MCF 10A (cell line): ENCODE measurements at regions not wholly inside any gene's neighbourhood (a gene's known extent, or its start where the extent isn't known, plus 50 kb on each side); places are given as distances from the start of the nearest gene placed in this dataset.

Source experiments
- BruUV-seq: library from RNA; stranded (reverse); fragments of 400-500 nt; replicated peaks from 2 replicates; lab custom pipeline; 2021; lab: Mats Ljungman, UMichigan
- CTCF ChIA-PET: fragments of 300-600 bp; sonication (Branson Sonifier 250); formaldehyde crosslinking; extraction: SDS; loops from one replicate; lab custom pipeline; 2021; ENCODE audit warnings: antibody characterized with exemption, inconsistent platforms; lab: Yijun Ruan, JAX
- POLR2A ChIA-PET: fragments of 300-600, 350-650 bp; sonication (Branson Sonifier 250); formaldehyde crosslinking; extraction: SDS; loops from one replicate; lab custom pipeline; 2020; ENCODE audit warnings: antibody characterized with exemption, inconsistent platforms; lab: Yijun Ruan, JAX
- DNase-seq: peaks from one replicate; pipeline ENCODE4 v3.0.0-alpha.2; 2018; ENCODE audit not compliant: unreplicated experiment
- H3K27ac Mint-ChIP-seq: one replicate; pipeline ENCODE4 v1.8.0; 2022; ENCODE audit warnings: mild to moderate bottlenecking, low read depth, mixed read lengths; ENCODE audit not compliant: unreplicated experiment
- H3K27me3 Mint-ChIP-seq: one replicate; pipeline ENCODE4 v1.8.0; 2022; ENCODE audit warnings: mixed read lengths; ENCODE audit not compliant: insufficient read depth, unreplicated experiment
- H3K36me3 Mint-ChIP-seq: one replicate; pipeline ENCODE4 v1.8.0; 2022; ENCODE audit warnings: mild to moderate bottlenecking, moderate library complexity, mixed read lengths; ENCODE audit not compliant: insufficient read depth, unreplicated experiment
- H3K4me1 Mint-ChIP-seq: one replicate; pipeline ENCODE4 v1.8.0; 2022; ENCODE audit warnings: mixed read lengths; ENCODE audit not compliant: insufficient read depth, unreplicated experiment
- H3K4me3 Mint-ChIP-seq: one replicate; pipeline ENCODE4 v1.8.0; 2022; ENCODE audit warnings: mild to moderate bottlenecking, moderate library complexity, mixed read lengths; ENCODE audit not compliant: unreplicated experiment
- H3K9me3 Mint-ChIP-seq: one replicate; pipeline ENCODE4 v1.8.0; 2022; ENCODE audit warnings: mixed read lengths; ENCODE audit not compliant: unreplicated experiment
- CTCF ChIP-seq: fragments of 200-600 bp; IDR thresholded peaks from one replicate; pipeline ENCODE4 v1.8.0; 2022; ENCODE audit warnings: antibody characterized with exemption, mild to moderate bottlenecking; ENCODE audit not compliant: unreplicated experiment
- intact Hi-C: fragments of 100-400 bp; cut with micrococcal nuclease; formaldehyde crosslinking; loops from 2 replicates; pipeline ENCODE4 v1.14.1; 2022

GRCh38 chr10:80896959-80897358, 359.3 kb downstream of the SH2D4B start:
- ChIA-PET POLR2A (no interaction called here), CTCF (interaction anchor here (0.6 to 2.3 kb wide), 3 partner anchors 18 to 93 kb away, joined by 3 to 7 read pairs (median 5); no protein-coding TSS in a partner anchor)
- Mint-ChIP-seq H3K4me3 (no peak overlapping the region), H3K27ac (no peak overlapping the region), H3K27me3 (peaks cover 30% of the 10 kb centered on the region), H3K4me1 (no peaks in the 10 kb centered on the region), H3K9me3 (no peaks in the 10 kb centered on the region), H3K36me3 (no peaks in the 10 kb centered on the region)
- intact Hi-C loops = no loop called here
- no peak for TF ChIP-seq CTCF
- BruUV-seq = no TSS peak
- DNase-seq = peak; percentile 5

GRCh38 chr10:80900661-80901060, 363.0 kb downstream of the SH2D4B start:
- BruUV-seq = no TSS peak
- Mint-ChIP-seq H3K9me3 (no peaks in the 10 kb centered on the region), H3K36me3 (no peaks in the 10 kb centered on the region), H3K27ac (no peak overlapping the region), H3K27me3 (peaks cover 52% of the 10 kb centered on the region), H3K4me1 (no peaks in the 10 kb centered on the region), H3K4me3 (no peak overlapping the region)
- DNase-seq = no peak
- POLR2A ChIA-PET = no interaction called here
- TF ChIP-seq CTCF = no peak
- intact Hi-C loops = no loop called here
- CTCF ChIA-PET = interaction anchor here (1.2 to 2.9 kb wide), 3 partner anchors 24 to 455 kb away, joined by 3 to 12 read pairs (median 4); no protein-coding TSS in a partner anchor

- intact Hi-C loops = no loop called here
- Mint-ChIP-seq H3K36me3 (no peaks in the 10 kb centered on the region), H3K9me3 (no peaks in the 10 kb centered on the region), H3K4me1 (no peaks in the 10 kb centered on the region), H3K27me3 (peaks cover 47% of the 10 kb centered on the region), H3K27ac (no peak overlapping the region), H3K4me3 (no peak overlapping the region)
- BruUV-seq = no TSS peak
- DNase-seq = no peak
- CTCF ChIA-PET = interaction anchor here (0.6 to 1.4 kb wide), 2 partner anchors 16 to 95 kb away, joined by 6 read pairs; no protein-coding TSS in a partner anchor
- no peak for TF ChIP-seq CTCF
- POLR2A ChIA-PET = no interaction called here
Observed at GRCh38 chr10:80908611-80909010, 370.9 kb downstream of the SH2D4B start.

GRCh38 chr10:80909254-80909653, 371.6 kb downstream of the SH2D4B start:
- intact Hi-C loops = no loop called here
- BruUV-seq = no TSS peak
- H3K27me3 Mint-ChIP-seq = peaks cover 40% of the 10 kb centered on the region
- H3K4me3 Mint-ChIP-seq = no peak overlapping the region
- no peak overlapping the region for H3K27ac Mint-ChIP-seq
- no peaks in the 10 kb centered on the region for H3K4me1 Mint-ChIP-seq
- H3K36me3 Mint-ChIP-seq = no peaks in the 10 kb centered on the region
- DNase-seq = no peak
- ChIA-PET POLR2A (no interaction called here), CTCF (interaction anchor here (0.6 to 1.4 kb wide), 2 partner anchors 15 to 46 kb away, joined by 3 to 6 read pairs; no protein-coding TSS in a partner anchor)
- H3K9me3 Mint-ChIP-seq = no peaks in the 10 kb centered on the region
- no peak for TF ChIP-seq CTCF
